ENCODE measurements at regions not wholly inside any gene's neighbourhood (a gene's known extent, or its start where the extent isn't known, plus 50 kb on each side); places are given as distances from the start of the nearest gene placed in this dataset.

DNA sequence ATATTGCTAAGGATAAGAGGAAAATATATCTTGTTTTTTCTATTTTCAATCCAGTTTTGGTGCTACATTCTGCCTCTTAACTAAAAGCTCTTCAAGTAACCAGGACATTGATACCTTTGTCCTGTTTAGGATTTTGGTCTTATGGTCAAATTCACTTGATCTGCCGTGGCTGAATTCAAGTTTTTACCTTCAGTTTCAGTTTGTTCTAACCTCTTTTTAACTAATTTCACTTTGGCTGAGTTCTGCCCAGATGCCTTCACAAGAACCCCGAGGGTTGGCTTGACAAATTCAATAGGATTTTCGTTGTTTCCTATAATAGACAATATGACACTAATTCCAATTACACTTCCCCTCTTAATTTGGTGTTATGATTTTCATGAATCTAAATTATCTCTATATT, 84.5 kb upstream of the C1orf21 start (continued):
- TF ChIP-seq CHD7 (IDR thresholded peaks at IDR 0.05; ENCODE audit: insufficient replicate concordance, low read length), result no peak
- TF ChIP-seq GTF2F1 (IDR thresholded peaks at IDR 0.05; ENCODE audit: borderline replicate concordance, low read depth, low read length), result no peak
- TF ChIP-seq MAX (IDR thresholded peaks at IDR 0.05), result no peak
- TF ChIP-seq EZH2 (IDR thresholded peaks at IDR 0.05; ENCODE audit: low read depth, low read length, severe bottlenecking), result no peak
- TF ChIP-seq CTBP2 (IDR thresholded peaks at IDR 0.05; ENCODE audit: borderline replicate concordance, insufficient read depth, insufficient read length, low read length), result no peak
- TF ChIP-seq TEAD4 (IDR thresholded peaks at IDR 0.05; ENCODE audit: low read depth, low read length), result no peak
